GM12875 (cell line): ENCODE measurements at regions not wholly inside any gene's neighbourhood (a gene's known extent, or its start where the extent isn't known, plus 50 kb on each side); places are given as distances from the start of the nearest gene placed in this dataset.

Source experiments
- H3K4me3 ChIP-seq: one replicate; pipeline ENCODE4 v1.5.1; 2011; ENCODE audit warnings: low read depth, low read length, control low read depth
- TF ChIP-seq, protein P1 (sequence below): IDR thresholded peaks from 2 replicates; pipeline ENCODE4 v1.5.1; 2011; ENCODE audit warnings: low read depth, mild to moderate bottlenecking, control low read depth, inconsistent platforms, low read length, moderate library complexity, borderline replicate concordance; ENCODE audit not compliant: insufficient read depth

DNA sequence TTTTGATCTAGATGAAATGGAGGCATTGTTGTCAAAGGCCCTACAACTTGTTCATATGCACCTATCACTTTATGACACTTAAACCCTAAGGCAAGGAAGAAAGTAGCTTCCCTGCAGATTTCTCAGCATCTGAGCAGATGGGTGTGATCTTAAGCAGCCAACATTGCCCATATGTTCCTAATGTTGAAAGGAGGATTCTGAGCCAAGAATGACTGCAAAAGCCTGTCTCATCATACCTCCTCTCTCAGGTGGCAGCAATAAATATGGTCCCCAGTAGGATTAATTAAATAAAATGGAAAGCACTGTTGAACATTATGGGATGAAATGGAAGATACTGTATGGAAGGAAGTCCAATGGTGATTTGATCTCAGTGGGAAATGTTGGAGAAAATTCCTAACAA is 538.1 kb upstream of the MAN1A1 start:
- no peak overlapping the region for H3K4me3 ChIP-seq
- TF ChIP-seq, protein P1, sequence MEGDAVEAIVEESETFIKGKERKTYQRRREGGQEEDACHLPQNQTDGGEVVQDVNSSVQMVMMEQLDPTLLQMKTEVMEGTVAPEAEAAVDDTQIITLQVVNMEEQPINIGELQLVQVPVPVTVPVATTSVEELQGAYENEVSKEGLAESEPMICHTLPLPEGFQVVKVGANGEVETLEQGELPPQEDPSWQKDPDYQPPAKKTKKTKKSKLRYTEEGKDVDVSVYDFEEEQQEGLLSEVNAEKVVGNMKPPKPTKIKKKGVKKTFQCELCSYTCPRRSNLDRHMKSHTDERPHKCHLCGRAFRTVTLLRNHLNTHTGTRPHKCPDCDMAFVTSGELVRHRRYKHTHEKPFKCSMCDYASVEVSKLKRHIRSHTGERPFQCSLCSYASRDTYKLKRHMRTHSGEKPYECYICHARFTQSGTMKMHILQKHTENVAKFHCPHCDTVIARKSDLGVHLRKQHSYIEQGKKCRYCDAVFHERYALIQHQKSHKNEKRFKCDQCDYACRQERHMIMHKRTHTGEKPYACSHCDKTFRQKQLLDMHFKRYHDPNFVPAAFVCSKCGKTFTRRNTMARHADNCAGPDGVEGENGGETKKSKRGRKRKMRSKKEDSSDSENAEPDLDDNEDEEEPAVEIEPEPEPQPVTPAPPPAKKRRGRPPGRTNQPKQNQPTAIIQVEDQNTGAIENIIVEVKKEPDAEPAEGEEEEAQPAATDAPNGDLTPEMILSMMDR: no peak

DNA sequence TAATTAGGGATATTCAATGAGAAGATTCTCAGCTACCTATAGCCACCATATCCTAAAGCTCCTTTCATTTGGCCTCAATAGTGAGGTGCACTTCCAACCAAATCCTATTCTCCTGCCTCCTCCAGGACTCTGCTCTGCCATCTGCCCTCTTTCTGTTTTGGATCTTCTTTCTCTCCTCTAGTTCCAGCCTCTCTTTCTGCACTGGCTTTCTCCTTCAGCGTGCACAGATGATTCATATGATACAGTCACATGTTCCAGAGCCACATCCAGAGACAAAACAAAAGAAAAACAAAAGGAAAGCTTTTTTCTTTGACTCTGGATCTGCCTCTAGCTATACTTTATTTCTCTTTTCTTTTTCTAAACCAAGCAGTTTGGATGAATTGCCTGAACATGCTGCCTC is 531.9 kb upstream of the MAN1A1 start:
- H3K4me3 ChIP-seq: no peak overlapping the region
- TF ChIP-seq, protein P1: no peak

DNA sequence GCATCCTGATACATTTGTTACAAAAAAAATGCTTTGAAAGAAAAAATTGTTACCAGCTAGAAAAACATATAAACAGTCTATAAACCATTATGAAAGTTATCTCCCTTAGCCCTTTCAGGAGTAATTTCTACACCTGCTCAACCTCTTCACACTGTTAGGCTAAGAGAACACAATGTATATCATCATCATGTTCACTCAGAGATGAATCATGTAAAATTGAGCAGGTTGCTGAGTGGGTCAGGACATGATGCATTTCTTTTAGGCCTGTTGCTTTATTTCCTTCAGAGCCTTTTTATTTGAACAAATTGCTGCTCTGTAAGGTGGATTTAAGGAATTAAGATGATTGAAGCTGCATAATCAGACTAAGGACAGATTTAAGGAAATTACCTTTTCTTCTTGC is 531.3 kb upstream of the MAN1A1 start:
- H3K4me3 ChIP-seq: no peak overlapping the region
- TF ChIP-seq, protein P1: no peak

DNA sequence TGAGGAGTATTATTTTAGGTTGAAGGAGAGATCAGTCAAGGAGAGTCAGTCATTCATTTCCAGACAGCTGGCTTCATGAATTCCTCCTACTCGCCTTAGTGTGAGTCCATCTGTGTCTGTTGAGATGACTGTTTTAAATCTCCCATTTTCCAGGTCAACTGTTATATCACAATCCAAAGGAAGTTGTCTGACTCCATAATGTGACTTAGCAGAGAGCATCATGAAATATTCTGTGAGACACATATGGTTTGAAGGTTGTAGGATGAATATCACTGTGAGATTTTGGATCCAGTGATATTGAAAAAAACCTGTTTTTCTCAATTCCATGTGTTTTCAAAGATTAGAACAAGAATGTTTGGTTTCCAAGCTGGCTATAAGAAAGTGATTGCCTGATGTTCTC is 530.2 kb upstream of the MAN1A1 start:
- TF ChIP-seq, protein P1: no peak
- no peak overlapping the region for H3K4me3 ChIP-seq

DNA sequence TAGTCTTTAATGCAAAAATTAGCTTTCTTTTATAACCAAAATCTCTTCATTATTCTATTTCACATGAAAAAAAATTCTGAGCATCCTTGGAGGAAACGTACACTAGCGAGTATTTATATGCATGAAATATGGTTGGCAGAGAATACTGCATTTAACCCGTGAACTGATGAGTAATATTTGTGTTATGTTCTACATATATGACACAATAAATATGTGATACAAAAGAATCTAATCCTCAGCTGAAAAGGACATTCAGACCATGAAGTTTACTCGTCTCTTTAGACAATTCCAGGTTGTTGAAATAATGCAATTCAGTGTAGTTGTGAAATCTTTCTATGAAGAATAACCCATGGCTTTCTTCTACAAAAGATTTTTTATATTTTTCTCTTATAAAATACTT is 524.8 kb upstream of the MAN1A1 start:
- H3K4me3 ChIP-seq: no peak overlapping the region
- TF ChIP-seq, protein P1: no peak

DNA sequence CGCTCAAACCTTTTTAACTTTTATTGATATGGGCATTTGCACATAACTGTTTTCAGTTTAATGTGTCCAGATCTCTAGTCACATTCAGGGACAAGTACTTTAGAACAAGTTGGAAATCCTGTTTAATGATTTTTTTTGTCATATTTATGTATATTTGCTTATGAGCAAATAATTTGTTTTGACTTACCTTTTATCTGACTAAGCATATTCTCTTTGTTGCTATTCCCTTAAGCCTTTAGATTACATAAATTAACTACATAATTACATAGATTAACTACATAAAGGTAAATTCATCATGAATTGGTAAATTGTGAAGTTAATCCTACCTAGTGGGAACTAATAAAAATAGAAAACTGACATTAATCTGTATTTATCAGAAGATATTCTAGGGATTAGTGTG is 523.5 kb upstream of the MAN1A1 start:
- TF ChIP-seq, protein P1: no peak
- H3K4me3 ChIP-seq: no peak overlapping the region

GRCh38 chr6:119871520-119871919 is 522.0 kb upstream of the MAN1A1 start:
- TF ChIP-seq, protein P1: no peak
- H3K4me3 ChIP-seq: no peak overlapping the region
